ENCODE measurements at regions not wholly inside any gene's neighbourhood (a gene's known extent, or its start where the extent isn't known, plus 50 kb on each side); places are given as distances from the start of the nearest gene placed in this dataset.

DNA sequence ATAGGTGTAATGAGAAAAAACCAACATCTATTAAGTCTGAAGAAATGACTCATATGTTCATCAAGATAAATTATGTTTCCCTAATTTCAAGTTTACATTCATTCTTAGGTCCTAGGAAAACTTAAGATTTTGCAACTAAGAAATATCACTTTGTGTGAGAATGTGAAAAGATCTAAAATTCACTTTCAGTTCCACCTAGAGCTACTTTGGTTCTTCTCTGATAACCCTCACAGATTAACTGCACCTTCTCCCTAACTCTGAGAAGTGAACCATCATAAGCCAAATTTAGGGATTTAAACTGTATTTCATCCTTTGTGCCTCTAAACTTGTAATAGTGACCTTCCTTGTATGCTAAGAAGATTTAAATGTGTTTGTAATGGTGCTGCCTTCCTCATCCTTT, 213.0 kb downstream of the FRK start:
- DNase-seq = no peak
- H3K4me2 ChIP-seq (ENCODE audit: low read depth, low read length) = no peak overlapping the region
- H3K4me3 ChIP-seq (ENCODE audit: low read length) = no peak overlapping the region
- no peaks in the 10 kb centered on the region for H3K9me2 ChIP-seq (replicated peaks; ENCODE audit: insufficient read depth, low read length)
- H3K9me3 ChIP-seq (replicated peaks; ENCODE audit: insufficient read depth, low read length) = no peaks in the 10 kb centered on the region
- H3K27ac ChIP-seq (ENCODE audit: low read length) = no peak overlapping the region
- no peaks in the 10 kb centered on the region for H3K4me1 ChIP-seq (ENCODE audit: low read length)
- TF ChIP-seq EZH2phosphoT487 (IDR thresholded peaks at IDR 0.05; ENCODE audit: low read length) (no peak), EZH2 (optimal IDR thresholded peaks at IDR 0.05; ENCODE audit: low read depth, low read length) (no peak)
- TF ChIP-seq, protein P1, sequence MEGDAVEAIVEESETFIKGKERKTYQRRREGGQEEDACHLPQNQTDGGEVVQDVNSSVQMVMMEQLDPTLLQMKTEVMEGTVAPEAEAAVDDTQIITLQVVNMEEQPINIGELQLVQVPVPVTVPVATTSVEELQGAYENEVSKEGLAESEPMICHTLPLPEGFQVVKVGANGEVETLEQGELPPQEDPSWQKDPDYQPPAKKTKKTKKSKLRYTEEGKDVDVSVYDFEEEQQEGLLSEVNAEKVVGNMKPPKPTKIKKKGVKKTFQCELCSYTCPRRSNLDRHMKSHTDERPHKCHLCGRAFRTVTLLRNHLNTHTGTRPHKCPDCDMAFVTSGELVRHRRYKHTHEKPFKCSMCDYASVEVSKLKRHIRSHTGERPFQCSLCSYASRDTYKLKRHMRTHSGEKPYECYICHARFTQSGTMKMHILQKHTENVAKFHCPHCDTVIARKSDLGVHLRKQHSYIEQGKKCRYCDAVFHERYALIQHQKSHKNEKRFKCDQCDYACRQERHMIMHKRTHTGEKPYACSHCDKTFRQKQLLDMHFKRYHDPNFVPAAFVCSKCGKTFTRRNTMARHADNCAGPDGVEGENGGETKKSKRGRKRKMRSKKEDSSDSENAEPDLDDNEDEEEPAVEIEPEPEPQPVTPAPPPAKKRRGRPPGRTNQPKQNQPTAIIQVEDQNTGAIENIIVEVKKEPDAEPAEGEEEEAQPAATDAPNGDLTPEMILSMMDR (IDR thresholded peaks at IDR 0.05; ENCODE audit: low read length) = no peak
- H3K27me3 ChIP-seq (replicated peaks; ENCODE audit: insufficient read depth, low read length) = no peaks in the 10 kb centered on the region
- H3K9ac ChIP-seq (ENCODE audit: low read length) = no peak overlapping the region
- H2AFZ ChIP-seq (ENCODE audit: low read length) = no peak overlapping the region
- H3K36me3 ChIP-seq (replicated peaks; ENCODE audit: insufficient read depth, low read length) = no peaks in the 10 kb centered on the region
- H3F3A ChIP-seq (ENCODE audit: insufficient read depth, low read length) = no peaks in the 10 kb centered on the region
- no peaks in the 10 kb centered on the region for H3K79me2 ChIP-seq (ENCODE audit: low read length)
- H4K20me1 ChIP-seq (ENCODE audit: insufficient read depth, low read length) = no peaks in the 10 kb centered on the region

DNA sequence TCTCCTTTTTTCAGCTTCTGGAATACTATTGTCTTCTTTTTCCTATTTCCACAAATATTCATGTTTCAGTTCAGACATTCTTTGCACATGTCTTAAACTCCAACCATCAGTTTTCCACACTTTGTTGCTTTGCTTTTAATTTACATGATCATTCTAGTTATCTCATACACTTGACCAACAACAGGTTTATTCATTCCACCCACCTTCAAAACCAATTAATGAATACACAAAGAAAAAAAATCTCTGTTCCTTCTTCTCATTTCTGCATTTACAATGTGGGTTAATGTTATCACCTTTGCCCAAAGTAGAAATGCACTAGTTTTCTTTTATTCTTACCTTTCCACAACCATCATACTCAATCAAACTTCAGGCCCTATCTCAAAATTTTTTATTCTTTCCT, 216.7 kb downstream of the FRK start:
- no peaks in the 10 kb centered on the region for H4K20me1 ChIP-seq (ENCODE audit: insufficient read depth, low read length)
- TF ChIP-seq EZH2phosphoT487 (IDR thresholded peaks at IDR 0.05; ENCODE audit: low read length) (no peak), EZH2 (optimal IDR thresholded peaks at IDR 0.05; ENCODE audit: low read depth, low read length) (no peak)
- TF ChIP-seq, protein P1 (IDR thresholded peaks at IDR 0.05; ENCODE audit: low read length) = no peak
- no peak for DNase-seq
- no peaks in the 10 kb centered on the region for H3K79me2 ChIP-seq (ENCODE audit: low read length)
- no peak overlapping the region for H3K4me2 ChIP-seq (ENCODE audit: low read depth, low read length)
- no peaks in the 10 kb centered on the region for H3K9me3 ChIP-seq (replicated peaks; ENCODE audit: insufficient read depth, low read length)
- H3F3A ChIP-seq (ENCODE audit: insufficient read depth, low read length) = no peaks in the 10 kb centered on the region
- no peak overlapping the region for H3K27ac ChIP-seq (ENCODE audit: low read length)
- H3K9ac ChIP-seq (ENCODE audit: low read length) = no peak overlapping the region
- no peaks in the 10 kb centered on the region for H3K4me1 ChIP-seq (ENCODE audit: low read length)
- H2AFZ ChIP-seq (ENCODE audit: low read length) = no peak overlapping the region
- H3K9me2 ChIP-seq (replicated peaks; ENCODE audit: insufficient read depth, low read length) = no peaks in the 10 kb centered on the region
- no peaks in the 10 kb centered on the region for H3K27me3 ChIP-seq (replicated peaks; ENCODE audit: insufficient read depth, low read length)
- H3K36me3 ChIP-seq (replicated peaks; ENCODE audit: insufficient read depth, low read length) = no peaks in the 10 kb centered on the region
- H3K4me3 ChIP-seq (ENCODE audit: low read length) = no peak overlapping the region

DNA sequence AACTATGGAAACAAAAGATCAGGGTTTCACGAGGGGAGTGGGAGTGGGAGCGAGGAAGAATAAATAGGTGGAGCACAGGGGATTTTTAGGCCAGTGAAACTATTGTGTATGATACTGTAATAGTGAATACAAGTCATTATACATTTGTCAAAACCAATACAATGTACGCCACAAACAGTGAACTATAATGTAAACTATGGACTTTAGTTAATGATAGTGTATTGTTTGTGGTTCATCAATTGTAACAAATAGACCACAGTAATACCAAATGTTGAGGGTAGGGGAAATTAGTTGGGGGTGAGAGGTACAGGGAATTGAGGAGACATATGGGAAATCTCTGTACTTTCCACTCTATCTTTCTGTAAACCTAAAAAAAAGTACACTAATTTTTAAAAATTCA, 218.4 kb downstream of the FRK start:
- Histone ChIP-seq H3K79me2 (ENCODE audit: low read length) (no peaks in the 10 kb centered on the region), H3K9ac (ENCODE audit: low read length) (no peak overlapping the region), H3K36me3 (replicated peaks; ENCODE audit: insufficient read depth, low read length) (no peaks in the 10 kb centered on the region), H3K9me2 (replicated peaks; ENCODE audit: insufficient read depth, low read length) (no peaks in the 10 kb centered on the region), H2AFZ (ENCODE audit: low read length) (no peak overlapping the region), H3K4me2 (ENCODE audit: low read depth, low read length) (no peak overlapping the region), H3F3A (ENCODE audit: insufficient read depth, low read length) (no peaks in the 10 kb centered on the region), H4K20me1 (ENCODE audit: insufficient read depth, low read length) (no peaks in the 10 kb centered on the region), H3K9me3 (replicated peaks; ENCODE audit: insufficient read depth, low read length) (no peaks in the 10 kb centered on the region), H3K27ac (ENCODE audit: low read length) (no peak overlapping the region), H3K27me3 (replicated peaks; ENCODE audit: insufficient read depth, low read length) (no peaks in the 10 kb centered on the region), H3K4me3 (ENCODE audit: low read length) (no peak overlapping the region), H3K4me1 (ENCODE audit: low read length) (no peaks in the 10 kb centered on the region)
- DNase-seq = no peak
- TF ChIP-seq EZH2phosphoT487 (IDR thresholded peaks at IDR 0.05; ENCODE audit: low read length) = no peak
- TF ChIP-seq, protein P1 (IDR thresholded peaks at IDR 0.05; ENCODE audit: low read length) = no peak
- TF ChIP-seq EZH2 (optimal IDR thresholded peaks at IDR 0.05; ENCODE audit: low read depth, low read length) = no peak
